ENCODE measurements at regions not wholly inside any gene's neighbourhood (a gene's known extent, or its start where the extent isn't known, plus 50 kb on each side); places are given as distances from the start of the nearest gene placed in this dataset.
"Not testable (repeated sequence)": the region's sequence is repeated elsewhere in the genome, so short reads cannot be mapped to it uniquely, and the experiment has no call there.

- DNase-seq (ENCODE audit: low spot score): no peak
- FAIRE-seq: no peak
These were observed 449.7 kb downstream of the PCDH7 start for GRCh38 chr4:31169846-31170245.

- DNase-seq (ENCODE audit: low spot score) (no peak), FAIRE-seq (peak; percentile 5)
These were observed 451.2 kb downstream of the PCDH7 start for GRCh38 chr4:31171362-31171761.

DNA sequence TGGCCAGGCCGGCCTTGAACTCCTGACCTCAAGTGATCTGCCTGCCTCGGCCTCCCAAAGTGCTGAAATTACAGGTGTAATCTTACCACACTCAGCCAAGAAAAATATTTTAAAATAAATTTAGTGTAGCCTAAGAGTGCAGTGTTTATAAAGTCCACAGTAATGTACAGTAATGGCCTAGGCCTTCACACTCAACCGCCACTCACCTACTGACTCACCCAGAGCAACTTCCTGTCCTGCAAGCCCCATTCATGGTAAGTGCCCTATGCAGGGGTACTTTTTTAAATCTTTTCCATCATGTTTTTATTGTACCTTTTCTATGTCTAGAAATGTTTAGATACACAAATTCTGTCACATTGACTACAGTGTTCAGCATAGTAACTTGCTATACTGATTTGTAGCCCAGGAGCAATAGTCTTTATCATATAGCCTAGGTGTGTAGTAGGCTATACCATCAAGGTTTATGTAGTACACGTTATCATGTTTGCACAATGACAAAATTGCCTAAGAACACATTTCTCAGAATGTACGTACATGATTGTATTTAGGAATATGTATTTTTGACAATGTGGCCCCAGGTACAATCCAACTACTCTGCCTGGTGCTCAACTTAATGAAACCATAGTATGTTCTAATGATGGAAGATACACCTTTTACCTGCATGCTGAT is 455.2 kb downstream of the PCDH7 start:
- DNase-seq (ENCODE audit: low spot score) (no peak), FAIRE-seq (no peak)

DNA sequence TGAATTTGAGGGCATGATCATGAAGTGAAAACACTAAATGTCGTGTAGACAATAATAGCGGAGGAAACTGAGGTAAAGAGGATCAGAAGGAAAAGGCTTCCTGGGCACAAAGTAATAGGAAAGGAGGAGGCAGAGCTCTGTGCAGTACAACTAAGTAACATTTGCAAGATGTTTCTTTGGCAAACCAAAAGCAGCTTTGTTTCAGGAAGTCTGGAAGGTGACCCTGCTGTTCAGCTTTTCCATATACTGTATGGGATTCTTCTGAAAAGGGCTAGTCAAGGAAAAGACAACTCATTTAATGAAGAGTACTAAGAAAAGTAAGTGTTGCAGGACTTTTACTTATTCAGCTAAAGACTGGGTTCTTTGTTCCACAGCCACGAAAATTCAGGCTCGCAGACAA is 463.1 kb downstream of the PCDH7 start:
- DNase-seq (ENCODE audit: low spot score) (no peak), FAIRE-seq (no peak)

GRCh38 chr4:31185014-31185585 is 464.9 kb downstream of the PCDH7 start:
- FAIRE-seq: no peak

DNA sequence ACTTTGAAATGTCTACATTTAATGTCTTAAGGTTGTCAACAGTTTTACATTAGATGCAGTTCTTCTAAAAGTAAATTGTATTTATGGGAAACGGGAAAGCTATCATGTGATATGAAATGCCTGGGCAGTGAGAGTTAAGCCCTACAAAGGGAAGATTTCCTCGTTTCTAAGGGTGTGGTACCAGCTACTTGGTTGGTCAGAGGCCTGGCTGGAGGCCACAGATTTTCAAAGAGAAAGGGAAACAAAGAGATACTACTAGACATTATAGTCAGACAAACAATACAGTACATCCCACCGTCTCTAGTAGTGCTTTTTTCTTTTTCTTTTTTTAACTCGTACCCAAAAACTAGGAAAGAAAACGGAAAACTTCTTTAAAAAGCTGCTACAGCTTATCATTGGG is 467.8 kb downstream of the PCDH7 start:
- no peak for DNase-seq (ENCODE audit: low spot score)
- FAIRE-seq: no peak

More at GRCh38 chr4:31185014-31185585, 464.9 kb downstream of the PCDH7 start:
- no peak for DNase-seq (ENCODE audit: low spot score)

- DNase-seq (ENCODE audit: low spot score) (no peak), FAIRE-seq (no peak)
These were observed 469.8 kb downstream of the PCDH7 start for GRCh38 chr4:31189938-31190337.

- DNase-seq (ENCODE audit: low spot score) (no peak), FAIRE-seq (no peak)
These were observed 470.5 kb downstream of the PCDH7 start for GRCh38 chr4:31190671-31191070.

GRCh38 chr4:31192341-31192740 is 472.2 kb downstream of the PCDH7 start:
- no peak for FAIRE-seq

GRCh38 chr4:31193521-31193920 is 473.4 kb downstream of the PCDH7 start:
- FAIRE-seq (no peak), DNase-seq (ENCODE audit: low spot score) (no peak)

More at GRCh38 chr4:31192341-31192740, 472.2 kb downstream of the PCDH7 start:
- DNase-seq (ENCODE audit: low spot score): no peak

DNA sequence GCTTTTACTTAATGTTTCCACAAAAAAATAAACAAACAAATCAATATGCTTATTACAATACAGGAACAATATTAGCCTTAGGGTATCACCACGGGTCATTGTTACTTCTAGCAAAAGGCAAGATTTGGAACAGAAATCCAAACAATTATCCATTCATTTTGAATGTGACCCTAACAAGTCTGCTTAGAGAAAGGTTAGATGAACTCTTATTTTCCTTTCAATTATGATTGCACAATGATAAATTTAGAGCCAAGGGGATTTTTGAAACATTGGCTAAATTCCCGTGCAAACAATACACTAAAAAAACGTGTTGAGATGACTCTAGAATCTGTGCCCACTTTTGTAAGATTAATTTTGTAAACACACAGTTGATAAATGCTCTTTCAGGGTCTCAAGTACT is 474.7 kb downstream of the PCDH7 start:
- no peak for FAIRE-seq
- DNase-seq (ENCODE audit: low spot score): no peak

- FAIRE-seq: no peak
- no peak for DNase-seq (ENCODE audit: low spot score)
These were observed 479.5 kb downstream of the PCDH7 start for GRCh38 chr4:31199644-31200043.

GRCh38 chr4:31202054-31202453 is 481.9 kb downstream of the PCDH7 start:
- FAIRE-seq; DNase-seq (ENCODE audit: low spot score): not testable (repeated sequence)

DNA sequence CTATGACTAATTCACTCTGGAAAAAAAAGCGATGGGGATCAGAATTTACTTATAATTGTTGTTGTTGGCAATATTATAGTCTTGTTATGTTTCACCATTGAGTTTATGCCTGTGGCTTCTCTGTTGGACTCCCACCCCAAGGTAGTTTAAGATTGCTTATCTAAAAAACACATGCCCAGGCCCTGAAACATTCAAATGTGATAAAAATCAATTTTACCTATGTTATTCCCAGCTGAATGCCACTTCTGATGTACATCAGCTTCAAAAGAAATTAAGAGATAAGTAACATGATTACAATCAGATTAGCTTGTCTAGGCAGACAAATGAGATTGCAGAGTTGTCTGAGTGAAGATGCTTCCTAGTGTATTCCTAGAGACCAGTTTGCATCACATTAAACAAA is 484.7 kb downstream of the PCDH7 start:
- no peak for DNase-seq (ENCODE audit: low spot score)
- no peak for FAIRE-seq

DNA sequence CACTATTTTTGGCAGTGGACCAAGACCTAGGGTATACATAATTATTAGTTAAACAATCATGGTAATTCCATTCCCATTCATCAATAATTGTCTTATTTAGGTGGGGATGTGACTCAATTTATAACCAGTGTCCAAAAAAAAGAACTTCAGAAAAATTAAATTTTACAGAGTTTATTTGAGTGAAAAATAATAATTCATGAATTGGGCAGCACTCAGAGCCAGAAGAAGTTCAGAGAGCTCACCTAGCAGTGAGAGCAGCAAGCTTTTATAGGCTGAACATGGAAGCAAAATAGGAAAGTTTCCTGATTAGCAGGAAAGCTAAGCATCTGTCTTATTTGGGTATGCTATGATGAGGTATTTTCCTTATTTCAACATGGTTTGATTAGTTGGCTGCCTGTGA is 500.8 kb downstream of the PCDH7 start:
- FAIRE-seq (no peak), DNase-seq (ENCODE audit: low spot score) (no peak)

- no peak for DNase-seq (ENCODE audit: low spot score)
- FAIRE-seq: no peak
These were observed 507.9 kb downstream of the PCDH7 start for GRCh38 chr4:31228068-31228467.

- DNase-seq (ENCODE audit: low spot score) (no peak), FAIRE-seq (no peak)
These were observed 510.4 kb downstream of the PCDH7 start for GRCh38 chr4:31230594-31230993.

- DNase-seq (ENCODE audit: low spot score): peak; percentile 16
- no peak for FAIRE-seq
These were observed 514.3 kb downstream of the PCDH7 start for GRCh38 chr4:31234494-31234893.

DNA sequence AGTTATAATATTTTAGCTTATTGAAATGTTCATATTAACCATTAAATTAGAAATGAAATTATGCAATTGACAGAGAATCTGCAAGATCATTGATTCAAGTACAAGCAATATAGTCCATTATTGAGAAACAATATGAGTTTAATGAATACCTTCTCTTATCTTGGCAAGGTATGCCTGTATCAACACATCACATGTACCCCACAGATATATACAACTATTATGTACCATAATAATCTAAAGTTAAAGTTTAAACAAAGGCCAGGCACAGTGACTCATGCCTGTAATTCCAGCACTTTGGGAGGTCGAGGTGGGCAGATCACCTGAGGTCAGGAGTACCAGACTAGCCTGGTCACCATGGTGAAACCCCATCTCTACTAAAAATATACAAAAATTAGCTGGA is 514.7 kb downstream of the PCDH7 start:
- DNase-seq (ENCODE audit: low spot score): no peak

DNA sequence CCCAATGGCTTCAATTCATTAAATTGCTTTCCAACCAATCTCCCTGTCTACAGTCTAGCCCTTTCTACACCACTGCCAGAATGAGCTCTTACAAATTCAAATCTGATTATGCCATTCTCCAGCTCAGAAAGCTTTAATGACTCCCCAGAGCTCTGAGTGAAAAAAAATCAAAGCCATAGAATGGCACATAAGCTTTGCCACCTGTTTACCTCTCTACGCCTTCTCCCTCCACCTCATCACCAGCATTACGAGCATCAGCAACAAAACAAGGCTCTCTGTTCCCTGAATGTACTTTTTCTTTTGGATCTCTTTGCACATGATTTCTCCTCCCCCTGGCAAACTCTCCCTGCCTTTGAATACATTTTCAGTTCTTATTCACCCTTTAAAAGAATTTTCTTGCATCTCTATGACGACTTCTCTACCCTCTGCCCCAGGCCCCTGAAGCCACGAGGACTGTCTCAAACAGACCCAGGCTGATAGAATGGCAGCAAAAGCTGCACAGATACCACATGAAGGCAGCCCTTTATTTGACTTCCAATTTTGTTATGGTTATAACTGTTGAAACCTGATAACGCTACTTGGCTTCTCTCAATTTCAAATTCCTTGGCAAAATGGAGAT is 516.0 kb downstream of the PCDH7 start:
- FAIRE-seq (no peak), DNase-seq (ENCODE audit: low spot score) (no peak)

More for the DNA sequence above, 514.7 kb downstream of the PCDH7 start:
- FAIRE-seq: no peak

DNA sequence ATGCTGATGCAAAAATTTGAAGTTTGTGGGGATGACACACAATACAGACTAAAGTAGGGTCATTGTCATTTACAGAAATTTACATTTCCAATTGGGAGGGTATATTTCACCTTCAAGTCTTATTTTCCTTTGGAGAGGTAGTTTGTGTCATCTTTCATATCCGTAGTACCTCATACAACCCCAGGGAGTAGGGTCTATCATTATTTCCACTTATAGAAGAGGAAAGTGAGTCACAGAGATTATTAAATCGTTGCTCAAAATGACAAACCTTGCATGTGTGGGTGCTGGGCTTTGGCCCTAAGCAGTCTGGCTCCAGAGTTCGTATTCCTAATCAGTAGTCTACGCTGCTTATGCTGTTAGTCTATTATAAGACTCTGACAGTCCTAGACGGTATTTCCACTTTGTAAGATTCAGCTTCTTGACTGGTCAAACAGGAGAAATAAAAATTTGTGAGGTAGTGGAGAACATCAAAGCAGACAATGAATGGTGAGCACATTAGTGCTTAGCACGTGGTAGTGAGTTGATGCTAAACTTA is 516.5 kb downstream of the PCDH7 start:
- DNase-seq (ENCODE audit: low spot score): no peak
- FAIRE-seq: peak; percentile 35

DNA sequence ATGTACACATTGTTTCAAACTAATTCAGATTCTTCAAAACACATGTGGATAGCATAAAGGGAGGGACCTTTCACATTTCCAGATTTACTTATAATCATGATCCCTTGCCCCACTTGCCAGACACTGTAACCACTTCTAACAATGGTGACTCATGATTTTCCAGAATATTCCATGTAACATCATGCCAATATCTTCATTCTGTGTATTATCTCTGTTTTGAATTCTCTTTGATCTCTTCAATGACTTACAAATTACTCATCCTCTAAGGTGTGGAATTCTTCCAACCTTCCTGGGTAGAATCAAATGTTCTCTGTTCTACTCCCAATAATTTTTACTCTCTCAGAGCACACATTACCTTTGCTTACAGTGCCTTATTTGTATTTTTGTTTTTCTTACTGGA is 517.1 kb downstream of the PCDH7 start:
- FAIRE-seq: peak; percentile 88
- DNase-seq (ENCODE audit: low spot score): peak; percentile 14

DNA sequence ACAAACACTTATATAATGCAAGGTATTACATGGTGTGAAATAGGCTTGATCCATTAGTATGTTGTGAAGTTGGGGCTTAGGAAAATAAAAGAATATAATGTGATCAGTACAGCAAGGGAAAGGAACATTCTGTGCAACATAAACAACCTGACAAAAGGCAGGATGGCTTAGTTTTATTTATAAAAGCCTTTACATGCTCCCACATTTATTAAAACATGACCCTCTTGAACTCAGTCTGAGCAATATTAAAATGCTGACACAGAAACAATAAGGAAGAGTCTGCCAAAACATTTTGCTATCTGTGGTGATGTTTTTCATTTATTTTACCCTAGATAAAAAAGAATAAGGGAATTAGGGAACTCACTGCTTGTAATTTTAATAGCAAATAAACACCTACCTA is 519.7 kb downstream of the PCDH7 start:
- no peak for FAIRE-seq
- DNase-seq (ENCODE audit: low spot score): no peak

Measured in urothelium cell line (cell line).